Keratinocyte (primary cell): ENCODE measurements at regions not wholly inside any gene's neighbourhood (a gene's known extent, or its start where the extent isn't known, plus 50 kb on each side); places are given as distances from the start of the nearest gene placed in this dataset.

Experiments used
- DNase-seq: peaks from one replicate; pipeline ENCODE4 v3.0.0-alpha.2; 2011; ENCODE audit warnings: low read depth, missing footprints, low spot score
- FAIRE-seq: peaks from 2 replicates; lab custom pipeline; 2011; peaks lifted over from hg19 to GRCh38; lab: Jason Lieb, UNC
- H2AFZ ChIP-seq: 2 replicates; pipeline ENCODE4 v1.6.0; 2012; ENCODE audit warnings: low read length, control low read depth, inconsistent platforms; ENCODE audit not compliant: control insufficient read depth
- H3K27ac ChIP-seq: 2 replicates; pipeline ENCODE4 v1.5.1; 2011; ENCODE audit warnings: low read length; ENCODE audit not compliant: control insufficient read depth, insufficient read depth
- H3K27me3 ChIP-seq: 3 replicates; pipeline ENCODE4 v1.6.0; 2011; ENCODE audit warnings: low read length; ENCODE audit not compliant: control insufficient read depth, insufficient read depth; ENCODE audit errors: extremely low read depth
- H3K36me3 ChIP-seq, 2 experiments: 2 replicates in 1 of 2; 3 replicates in 1 of 2; pipeline ENCODE4 v1.5.1; 2011; ENCODE audit warnings: low read length in 2 of 2, mild to moderate bottlenecking in 1 of 2; ENCODE audit not compliant: control insufficient read depth in 2 of 2, insufficient read depth in 2 of 2; ENCODE audit errors: extremely low read depth in 1 of 2
- H3K4me1 ChIP-seq: 3 replicates; pipeline ENCODE4 v1.5.1; 2011; ENCODE audit warnings: low read length; ENCODE audit not compliant: control insufficient read depth, insufficient read depth; ENCODE audit errors: extremely low read depth
- H3K4me2 ChIP-seq: 3 replicates; pipeline ENCODE4 v1.6.0; 2011; ENCODE audit warnings: low read depth, low read length; ENCODE audit not compliant: control insufficient read depth, insufficient read depth; ENCODE audit errors: extremely low read depth
- H3K4me3 ChIP-seq, 3 experiments: fragments of 200-600 bp in 1 of 3; sonication (generic) in 1 of 3; 2 replicates in 2 of 3; 3 replicates in 1 of 3; pipeline ENCODE4 v1.5.1; 2011 to 2016; ENCODE audit warnings: low read length in 3 of 3, mild to moderate bottlenecking in 3 of 3, control low read depth in 2 of 3, inconsistent platforms in 1 of 3, low read depth in 1 of 3, mixed read lengths in 1 of 3, mixed run types in 1 of 3, moderate library complexity in 1 of 3; ENCODE audit not compliant: control insufficient read depth in 2 of 3, insufficient read depth in 2 of 3; ENCODE audit errors: extremely low read depth in 1 of 3
- H3K79me2 ChIP-seq: 2 replicates; pipeline ENCODE4 v1.6.0; 2012; ENCODE audit warnings: low read length; ENCODE audit not compliant: control insufficient read depth, insufficient read depth
- H3K9ac ChIP-seq: 3 replicates; pipeline ENCODE4 v1.6.0; 2011; ENCODE audit warnings: low read length; ENCODE audit not compliant: control insufficient read depth, insufficient read depth; ENCODE audit errors: extremely low read depth
- H3K9me1 ChIP-seq: 3 replicates; pipeline ENCODE4 v1.6.0; 2011; ENCODE audit warnings: low read length; ENCODE audit not compliant: control insufficient read depth, insufficient read depth; ENCODE audit errors: extremely low read depth
- H3K9me3 ChIP-seq: 2 replicates; pipeline ENCODE4 v1.5.1; 2012; ENCODE audit warnings: low read depth, low read length; ENCODE audit not compliant: control insufficient read depth
- H4K20me1 ChIP-seq: 3 replicates; pipeline ENCODE4 v1.6.0; 2011; ENCODE audit warnings: low read length; ENCODE audit not compliant: control insufficient read depth, insufficient read depth; ENCODE audit errors: extremely low read depth
- EZH2 ChIP-seq: IDR thresholded peaks from one replicate; pipeline ENCODE4 v1.6.1; 2012; ENCODE audit warnings: inconsistent platforms, mild to moderate bottlenecking, low read length, moderate library complexity
- dilution Hi-C: fragments of 300-500 bp; cut with MboI; formaldehyde crosslinking; loops from one replicate; pipeline ENCODE4 v1.7.0; 2020; ENCODE audit warnings: low sequenced_read_pairs; ENCODE audit not compliant: extremely low pct_ligation_motif_present
- TF ChIP-seq, protein P1 (sequence below), 3 experiments: IDR thresholded peaks in 1 of 3; conservative IDR thresholded peaks in 1 of 3; optimal IDR thresholded peaks in 1 of 3; 2 replicates in 2 of 3; 3 replicates in 1 of 3; pipeline versions ENCODE3 to v1.5.1; 2011; ENCODE audit warnings: low read length in 3 of 3, mild to moderate bottlenecking in 3 of 3, moderate library complexity in 2 of 3, control low read depth in 1 of 3, inconsistent platforms in 1 of 3; ENCODE audit not compliant: insufficient read depth in 2 of 3; ENCODE audit errors: extremely low read depth in 1 of 3

DNA sequence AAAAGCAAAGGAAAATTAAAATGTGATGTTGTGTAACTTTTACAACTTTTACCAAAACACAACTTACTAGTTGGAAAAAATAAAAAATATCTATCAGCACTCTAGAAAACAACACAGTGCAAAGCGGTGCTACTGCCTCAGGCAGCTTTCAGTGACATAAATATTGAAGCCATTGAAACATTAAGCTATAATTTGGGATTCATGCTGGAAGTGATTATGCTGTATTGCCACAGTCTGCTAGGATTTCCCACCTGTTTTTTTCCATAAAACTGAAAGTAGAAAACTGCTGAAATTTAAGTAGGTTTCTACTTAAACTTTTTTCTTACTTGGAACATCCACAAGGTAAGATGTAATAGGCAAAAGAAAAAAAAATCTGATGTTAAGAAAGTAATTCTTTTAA is 674.4 kb downstream of the KCNT2 start:
- Histone ChIP-seq H3K27me3 (no peaks in the 10 kb centered on the region), H2AFZ (no peak overlapping the region), H3K4me2 (no peak overlapping the region), H3K9me3 (no peaks in the 10 kb centered on the region), H4K20me1 (no peaks in the 10 kb centered on the region), H3K4me3 (no peak overlapping the region), H3K4me1 (no peaks in the 10 kb centered on the region), H3K9me1 (no peaks in the 10 kb centered on the region), H3K79me2 (no peaks in the 10 kb centered on the region), H3K27ac (no peak overlapping the region), H3K36me3 (no peaks in the 10 kb centered on the region), H3K9ac (no peak overlapping the region)
- dilution Hi-C loops = no loop called here
- DNase-seq (no peak), FAIRE-seq (no peak)
- TF ChIP-seq, protein P1, sequence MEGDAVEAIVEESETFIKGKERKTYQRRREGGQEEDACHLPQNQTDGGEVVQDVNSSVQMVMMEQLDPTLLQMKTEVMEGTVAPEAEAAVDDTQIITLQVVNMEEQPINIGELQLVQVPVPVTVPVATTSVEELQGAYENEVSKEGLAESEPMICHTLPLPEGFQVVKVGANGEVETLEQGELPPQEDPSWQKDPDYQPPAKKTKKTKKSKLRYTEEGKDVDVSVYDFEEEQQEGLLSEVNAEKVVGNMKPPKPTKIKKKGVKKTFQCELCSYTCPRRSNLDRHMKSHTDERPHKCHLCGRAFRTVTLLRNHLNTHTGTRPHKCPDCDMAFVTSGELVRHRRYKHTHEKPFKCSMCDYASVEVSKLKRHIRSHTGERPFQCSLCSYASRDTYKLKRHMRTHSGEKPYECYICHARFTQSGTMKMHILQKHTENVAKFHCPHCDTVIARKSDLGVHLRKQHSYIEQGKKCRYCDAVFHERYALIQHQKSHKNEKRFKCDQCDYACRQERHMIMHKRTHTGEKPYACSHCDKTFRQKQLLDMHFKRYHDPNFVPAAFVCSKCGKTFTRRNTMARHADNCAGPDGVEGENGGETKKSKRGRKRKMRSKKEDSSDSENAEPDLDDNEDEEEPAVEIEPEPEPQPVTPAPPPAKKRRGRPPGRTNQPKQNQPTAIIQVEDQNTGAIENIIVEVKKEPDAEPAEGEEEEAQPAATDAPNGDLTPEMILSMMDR (optimal IDR thresholded peaks at IDR 0.05 in 1 of 3, IDR thresholded peaks at IDR 0.05 in 1 of 3, conservative IDR thresholded peaks at IDR 0.05 in 1 of 3; ENCODE audit: extremely low read depth in 1 of 3, insufficient read depth in 2 of 3, low read length in 3 of 3) = no peak
- TF ChIP-seq EZH2 = no peak

DNA sequence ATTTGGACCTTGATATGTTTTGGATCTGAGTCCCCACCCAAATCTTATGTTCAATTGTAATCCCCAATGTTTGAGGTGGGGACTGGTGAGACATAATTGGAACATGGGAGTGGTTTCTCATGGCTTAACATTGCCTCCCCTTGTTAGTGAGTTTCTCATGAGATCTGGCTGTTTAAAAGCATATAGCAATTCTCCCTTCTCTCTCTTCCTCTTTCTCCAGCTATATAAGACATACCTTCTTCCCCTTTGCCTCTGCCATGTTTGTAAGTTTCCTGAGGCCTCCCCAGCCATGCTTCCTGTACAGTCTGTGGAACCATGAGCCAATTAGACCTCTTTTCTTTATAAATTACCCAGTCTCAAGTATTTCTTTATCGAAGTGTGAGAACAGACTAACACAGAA is 692.4 kb downstream of the KCNT2 start:
- Histone ChIP-seq H3K9me3 (no peaks in the 10 kb centered on the region), H3K27me3 (no peaks in the 10 kb centered on the region), H4K20me1 (no peaks in the 10 kb centered on the region), H3K79me2 (no peaks in the 10 kb centered on the region), H3K9me1 (no peaks in the 10 kb centered on the region), H3K9ac (no peak overlapping the region), H3K36me3 (no peaks in the 10 kb centered on the region), H3K4me2 (no peak overlapping the region), H3K4me3 (no peak overlapping the region), H2AFZ (no peak overlapping the region), H3K27ac (no peak overlapping the region), H3K4me1 (no peaks in the 10 kb centered on the region)
- DNase-seq = no peak
- FAIRE-seq = no peak
- no peak for TF ChIP-seq EZH2
- TF ChIP-seq, protein P1 (optimal IDR thresholded peaks at IDR 0.05 in 1 of 3, IDR thresholded peaks at IDR 0.05 in 1 of 3, conservative IDR thresholded peaks at IDR 0.05 in 1 of 3; ENCODE audit: extremely low read depth in 1 of 3, insufficient read depth in 2 of 3, low read length in 3 of 3) = no peak
- dilution Hi-C loops = no loop called here
